Left lung (tissue), 4 donors: ENCODE measurements at regions not wholly inside any gene's neighbourhood (a gene's known extent, or its start where the extent isn't known, plus 50 kb on each side); places are given as distances from the start of the nearest gene placed in this dataset.
A peak's percentile ranks its signal among the peaks of the same experiment; 100 is the strongest.
"Not testable (repeated sequence)": the region's sequence is repeated elsewhere in the genome, so short reads cannot be mapped to it uniquely, and the experiment has no call there.

Experiments used
- ATAC-seq: fragments of 200-7000 bp; cut with Tn5 transposase; one replicate; pipeline ENCODE4 v1.9.1; 2020; ENCODE audit warnings: moderate library complexity
- DNase-seq, 4 donors: peaks; one replicate each; pipeline ENCODE4 v3.0.0-alpha.2; 2013 to 2020
- H3K27ac ChIP-seq, 2 donors: fragments of 200-600 bp; sonication (generic) in 1 of 2; one replicate each; pipeline versions ENCODE4 v1.5.0 to v1.8.0; 2020 to 2021
- H3K27me3 ChIP-seq, 2 donors: fragments of 200-600 bp; sonication (generic) in 1 of 2; one replicate each; pipeline versions ENCODE4 v1.5.0 to v1.8.0; 2020 to 2021
- H3K36me3 ChIP-seq, 2 donors: fragments of 200-600 bp; sonication (generic) in 1 of 2; one replicate each; pipeline versions ENCODE4 v1.5.0 to v1.8.0; 2020 to 2021
- H3K4me1 ChIP-seq, 2 donors: fragments of 200-600 bp; one replicate each; pipeline ENCODE4 v1.8.0; 2021
- H3K4me3 ChIP-seq, 2 donors: fragments of 200-600 bp; sonication (generic) in 1 of 2; one replicate each; pipeline versions ENCODE4 v1.5.0 to v1.8.0; 2020 to 2021; ENCODE audit warnings: mild to moderate bottlenecking in 1 of 2
- H3K9me3 ChIP-seq, 2 donors: fragments of 200-600 bp; sonication (generic) in 1 of 2; one replicate each; pipeline versions ENCODE4 v1.5.0 to v1.8.0; 2020 to 2021
- intact Hi-C, 2 donors: fragments of 100-400 bp; cut with DNase I; formaldehyde crosslinking; loops; one replicate each; pipeline versions ENCODE4 v1.11.2 to v1.14.2; 2022
- TF ChIP-seq, protein P1 (sequence below), 2 donors: fragments of 200-600 bp; sonication (generic) in 1 of 2; IDR thresholded peaks; one replicate each; pipeline versions ENCODE4 v1.5.0 to v1.8.0; 2021; ENCODE audit warnings: antibody characterized with exemption in 2 of 2
- donor health status: DM: no; HTN: yes; CAD: no.
- donor health status: DM: no; HTN: no; CAD: no.

DNA sequence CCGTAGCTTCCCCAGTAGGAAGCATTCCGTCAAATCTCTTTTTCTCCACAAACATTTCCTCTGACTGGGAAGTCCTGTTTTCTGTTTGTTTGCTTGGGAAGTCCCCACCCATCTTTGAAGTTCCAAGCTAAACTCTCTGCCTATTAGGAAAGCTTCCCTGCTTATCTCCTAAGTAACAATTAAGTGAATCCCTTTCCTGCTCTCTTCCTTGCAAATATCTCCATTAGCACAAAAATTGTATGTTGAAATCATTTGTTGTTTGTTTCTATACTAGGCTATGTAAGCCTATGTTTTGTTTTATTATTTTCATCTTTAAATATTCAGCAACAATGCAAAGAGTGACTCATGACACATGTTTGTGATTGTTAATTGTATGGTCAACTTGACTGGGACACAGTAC lies 812.6 kb upstream of the LRATD1 start:
- no peaks in the 10 kb centered on the region for H3K36me3 ChIP-seq
- H3K9me3 ChIP-seq, result no peaks in the 10 kb centered on the region
- no peak for ATAC-seq
- no peak overlapping the region for H3K27ac ChIP-seq
- no peak for DNase-seq
- H3K4me3 ChIP-seq, result no peak overlapping the region
- TF ChIP-seq, protein P1, sequence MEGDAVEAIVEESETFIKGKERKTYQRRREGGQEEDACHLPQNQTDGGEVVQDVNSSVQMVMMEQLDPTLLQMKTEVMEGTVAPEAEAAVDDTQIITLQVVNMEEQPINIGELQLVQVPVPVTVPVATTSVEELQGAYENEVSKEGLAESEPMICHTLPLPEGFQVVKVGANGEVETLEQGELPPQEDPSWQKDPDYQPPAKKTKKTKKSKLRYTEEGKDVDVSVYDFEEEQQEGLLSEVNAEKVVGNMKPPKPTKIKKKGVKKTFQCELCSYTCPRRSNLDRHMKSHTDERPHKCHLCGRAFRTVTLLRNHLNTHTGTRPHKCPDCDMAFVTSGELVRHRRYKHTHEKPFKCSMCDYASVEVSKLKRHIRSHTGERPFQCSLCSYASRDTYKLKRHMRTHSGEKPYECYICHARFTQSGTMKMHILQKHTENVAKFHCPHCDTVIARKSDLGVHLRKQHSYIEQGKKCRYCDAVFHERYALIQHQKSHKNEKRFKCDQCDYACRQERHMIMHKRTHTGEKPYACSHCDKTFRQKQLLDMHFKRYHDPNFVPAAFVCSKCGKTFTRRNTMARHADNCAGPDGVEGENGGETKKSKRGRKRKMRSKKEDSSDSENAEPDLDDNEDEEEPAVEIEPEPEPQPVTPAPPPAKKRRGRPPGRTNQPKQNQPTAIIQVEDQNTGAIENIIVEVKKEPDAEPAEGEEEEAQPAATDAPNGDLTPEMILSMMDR (IDR thresholded peaks at IDR 0.05), result no peak
- no peaks in the 10 kb centered on the region for H3K4me1 ChIP-seq
- no peaks in the 10 kb centered on the region for H3K27me3 ChIP-seq
- intact Hi-C loops, result no loop called here

DNA sequence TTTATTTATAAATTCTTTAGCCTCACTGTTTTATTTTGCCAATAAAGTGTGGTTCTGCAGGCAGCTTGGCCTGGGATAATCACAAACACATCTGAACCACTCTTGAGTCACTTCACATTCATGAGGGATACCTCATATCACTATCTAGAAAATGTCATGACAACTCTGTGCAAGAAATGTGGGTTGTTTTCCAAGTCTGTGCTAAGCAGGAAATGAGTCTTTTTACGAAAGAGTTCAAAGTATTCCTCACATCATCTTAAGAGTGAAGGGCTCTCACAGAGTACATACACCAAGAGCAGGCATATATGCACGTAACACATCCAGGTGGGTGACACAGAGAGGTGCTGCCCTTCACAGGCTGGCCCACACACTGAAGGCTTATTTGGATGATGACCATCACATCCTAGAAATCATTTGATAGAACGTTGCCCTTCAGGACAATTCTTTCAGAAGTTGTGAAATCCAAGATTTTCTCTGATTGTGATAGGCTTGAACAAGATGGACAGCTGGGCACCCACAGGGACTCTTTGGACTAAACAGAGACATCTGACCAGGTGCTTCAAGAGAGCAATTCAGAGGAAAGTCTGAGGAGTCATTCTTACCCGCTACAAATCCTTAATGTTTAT lies 811.1 kb upstream of the LRATD1 start:
- no peaks in the 10 kb centered on the region for H3K27me3 ChIP-seq
- intact Hi-C loops, result no loop called here
- no peaks in the 10 kb centered on the region for H3K36me3 ChIP-seq
- TF ChIP-seq, protein P1 (IDR thresholded peaks at IDR 0.05), result no peak
- no peak for ATAC-seq
- H3K9me3 ChIP-seq, result no peaks in the 10 kb centered on the region
- no peak overlapping the region for H3K27ac ChIP-seq
- no peak overlapping the region for H3K4me3 ChIP-seq
- no peak for DNase-seq
- no peaks in the 10 kb centered on the region for H3K4me1 ChIP-seq

DNA sequence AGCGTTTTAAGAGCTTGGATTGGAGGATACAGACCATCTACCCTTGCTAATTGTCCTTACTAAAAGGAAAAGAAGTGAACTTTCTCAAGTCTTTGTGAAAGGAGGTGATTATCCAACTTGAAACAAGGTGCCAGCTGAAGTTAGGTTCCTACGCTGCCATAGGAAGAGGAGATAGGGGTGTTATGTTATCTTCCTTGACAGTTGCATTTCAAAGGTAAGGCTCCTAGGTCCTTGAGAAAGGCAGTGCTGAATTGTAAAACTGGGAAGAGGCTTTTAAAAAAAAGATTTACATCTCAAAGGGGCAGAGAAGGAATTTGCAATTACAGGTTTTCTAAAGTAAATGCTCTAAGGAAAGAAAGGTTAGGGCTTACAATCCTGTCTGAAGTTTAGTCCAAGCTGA lies 810.2 kb upstream of the LRATD1 start:
- ATAC-seq, result no peak
- H3K36me3 ChIP-seq, result no peaks in the 10 kb centered on the region
- no peaks in the 10 kb centered on the region for H3K9me3 ChIP-seq

DNA sequence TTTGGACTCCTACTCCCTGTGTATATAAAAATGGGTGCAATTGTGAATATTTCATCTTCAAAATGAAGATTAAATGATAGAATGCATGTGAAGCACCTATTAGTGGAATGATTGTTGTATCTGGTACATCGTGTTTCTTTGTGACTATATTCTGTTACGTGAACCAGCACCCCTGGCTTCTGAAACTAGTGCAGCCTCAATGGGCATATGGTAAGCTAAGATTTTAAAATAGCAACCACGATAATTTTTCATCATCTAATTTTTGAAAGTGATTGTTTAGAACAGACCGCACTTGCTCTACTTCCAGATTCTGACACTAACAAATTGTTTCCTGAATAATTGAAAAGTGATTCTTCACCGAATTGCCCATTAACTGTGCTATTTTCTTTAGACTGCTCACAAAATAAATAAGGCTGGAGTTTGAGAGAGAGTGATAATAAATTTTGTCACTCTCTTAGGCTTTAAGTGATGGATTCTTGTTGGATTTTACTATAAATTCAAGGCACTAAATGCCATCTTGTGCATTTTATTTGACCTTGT lies 806.1 kb upstream of the LRATD1 start:
- no peak for DNase-seq
- TF ChIP-seq, protein P1 (IDR thresholded peaks at IDR 0.05), result no peak
- intact Hi-C loops, result no loop called here

More for the DNA sequence above, 810.2 kb upstream of the LRATD1 start:
- intact Hi-C loops, result no loop called here
- no peak for DNase-seq
- H3K27me3 ChIP-seq, result no peaks in the 10 kb centered on the region
- no peak overlapping the region for H3K4me3 ChIP-seq
- TF ChIP-seq, protein P1 (IDR thresholded peaks at IDR 0.05), result no peak
- no peak overlapping the region for H3K27ac ChIP-seq
- no peaks in the 10 kb centered on the region for H3K4me1 ChIP-seq

DNA sequence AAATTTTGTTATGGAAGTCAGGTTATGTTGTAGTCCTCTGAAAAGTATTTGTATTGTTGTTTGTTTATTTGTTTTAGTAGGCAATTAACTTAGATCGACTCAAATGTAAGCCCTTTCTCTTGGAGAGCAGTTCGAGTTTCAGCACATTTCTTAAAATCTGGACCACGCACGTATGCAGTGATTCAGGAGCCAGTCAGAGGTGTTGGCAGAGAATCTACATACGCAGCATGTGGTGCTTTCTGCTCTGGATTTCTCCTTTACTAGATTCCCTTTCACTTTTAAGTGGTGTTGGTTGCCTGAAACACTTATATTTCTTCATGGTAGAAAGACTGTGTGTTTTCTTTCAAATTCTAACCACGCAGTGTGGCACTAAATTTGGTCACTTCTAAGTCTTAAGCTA lies 773.9 kb upstream of the LRATD1 start:
- Histone ChIP-seq H3K4me3 (no peak overlapping the region), H3K27ac (no peak overlapping the region), H3K4me1 (no peaks in the 10 kb centered on the region), H3K27me3 (no peaks in the 10 kb centered on the region), H3K36me3 (no peaks in the 10 kb centered on the region), H3K9me3 (no peaks in the 10 kb centered on the region)
- intact Hi-C loops, result no loop called here
- peak in 1 of 4 donors; percentile 24 for DNase-seq
- TF ChIP-seq, protein P1 (IDR thresholded peaks at IDR 0.05), result no peak
- ATAC-seq, result no peak

More for the DNA sequence above, 806.1 kb upstream of the LRATD1 start:
- no peaks in the 10 kb centered on the region for H3K36me3 ChIP-seq
- no peak for ATAC-seq
- H3K4me3 ChIP-seq, result no peak overlapping the region
- H3K27ac ChIP-seq, result no peak overlapping the region
- no peaks in the 10 kb centered on the region for H3K27me3 ChIP-seq
- no peaks in the 10 kb centered on the region for H3K4me1 ChIP-seq
- H3K9me3 ChIP-seq, result peaks cover 0 to 10% of the 10 kb centered on the region in 2 donors

DNA sequence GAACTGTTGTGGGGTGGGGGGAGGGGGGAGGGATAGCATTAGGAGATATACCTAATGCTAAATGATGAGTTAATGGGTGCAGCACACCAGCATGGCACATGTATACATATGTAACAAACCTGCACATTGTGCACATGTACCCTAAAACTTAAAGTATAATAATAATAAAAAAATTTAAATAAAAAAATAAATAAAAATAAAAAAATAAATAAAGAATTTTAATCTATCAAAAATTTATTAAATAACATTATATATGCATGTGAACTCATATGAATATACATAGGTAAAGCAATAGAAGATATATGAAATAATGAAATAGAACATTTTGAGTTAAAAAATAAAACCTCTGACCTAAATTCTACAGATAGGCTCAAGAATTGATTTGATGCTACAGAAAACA lies 764.2 kb upstream of the LRATD1 start:
- H3K27ac ChIP-seq, DNase-seq, H3K9me3 ChIP-seq, H3K4me1 ChIP-seq, H3K36me3 ChIP-seq, intact Hi-C loops, H3K4me3 ChIP-seq, ATAC-seq, H3K27me3 ChIP-seq: not testable (repeated sequence)
